ENCODE measurements at regions not wholly inside any gene's neighbourhood (a gene's known extent, or its start where the extent isn't known, plus 50 kb on each side); places are given as distances from the start of the nearest gene placed in this dataset.

DNA sequence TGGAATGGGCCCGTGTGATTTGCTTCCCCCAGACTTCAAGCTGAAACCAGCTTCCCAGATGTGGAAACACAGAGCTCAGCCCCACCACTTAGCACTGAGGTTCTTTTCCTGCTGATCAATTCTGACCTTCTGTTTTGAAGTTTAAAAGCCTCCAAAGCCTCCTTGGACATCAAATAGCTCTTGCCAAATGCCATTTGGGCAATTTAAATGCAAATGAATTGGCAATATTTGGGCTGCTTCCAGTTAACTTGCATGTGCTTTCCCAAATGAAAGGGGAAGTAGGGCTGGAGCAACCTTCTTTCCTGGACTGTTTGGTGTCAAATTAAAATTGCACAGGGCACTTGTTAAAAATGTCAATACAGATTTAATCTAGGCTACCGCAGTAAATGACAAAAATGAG, 710.5 kb downstream of the TLR4 start:
- no peak overlapping the region for H3K23ac ChIP-seq (ENCODE audit: insufficient read length, low read depth, low read length)
- H3K9ac ChIP-seq (ENCODE audit: extremely low read depth, insufficient read length, low read length): no peak overlapping the region
- no peak overlapping the region for H3K14ac ChIP-seq (ENCODE audit: insufficient read depth, low read length)
- Mint-ChIP-seq H3K27me3 (ENCODE audit: low read depth) (no peaks in the 10 kb centered on the region), H3K36me3 (ENCODE audit: insufficient read depth in 1 of 3, low read depth in 3 of 3) (no peaks in the 10 kb centered on the region), H3K4me1 (peaks cover 7 to 8% of the 10 kb centered on the region in 2 experiments), H3K9me3 (no peaks in the 10 kb centered on the region), H3K27ac (peak overlapping the region in 1 of 3 experiments; percentile 36; a peak in 1 of 7 replicates), H3K4me3 (no peak overlapping the region)
- H4K8ac ChIP-seq (replicated peaks; ENCODE audit: insufficient read length, low read depth, low read length): no peak overlapping the region
- H3K4ac ChIP-seq (ENCODE audit: low read depth, low read length): no peak overlapping the region
- TF ChIP-seq, protein P1, sequence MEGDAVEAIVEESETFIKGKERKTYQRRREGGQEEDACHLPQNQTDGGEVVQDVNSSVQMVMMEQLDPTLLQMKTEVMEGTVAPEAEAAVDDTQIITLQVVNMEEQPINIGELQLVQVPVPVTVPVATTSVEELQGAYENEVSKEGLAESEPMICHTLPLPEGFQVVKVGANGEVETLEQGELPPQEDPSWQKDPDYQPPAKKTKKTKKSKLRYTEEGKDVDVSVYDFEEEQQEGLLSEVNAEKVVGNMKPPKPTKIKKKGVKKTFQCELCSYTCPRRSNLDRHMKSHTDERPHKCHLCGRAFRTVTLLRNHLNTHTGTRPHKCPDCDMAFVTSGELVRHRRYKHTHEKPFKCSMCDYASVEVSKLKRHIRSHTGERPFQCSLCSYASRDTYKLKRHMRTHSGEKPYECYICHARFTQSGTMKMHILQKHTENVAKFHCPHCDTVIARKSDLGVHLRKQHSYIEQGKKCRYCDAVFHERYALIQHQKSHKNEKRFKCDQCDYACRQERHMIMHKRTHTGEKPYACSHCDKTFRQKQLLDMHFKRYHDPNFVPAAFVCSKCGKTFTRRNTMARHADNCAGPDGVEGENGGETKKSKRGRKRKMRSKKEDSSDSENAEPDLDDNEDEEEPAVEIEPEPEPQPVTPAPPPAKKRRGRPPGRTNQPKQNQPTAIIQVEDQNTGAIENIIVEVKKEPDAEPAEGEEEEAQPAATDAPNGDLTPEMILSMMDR (conservative IDR thresholded peaks at IDR 0.05): no peak
- H3K23me2 ChIP-seq (ENCODE audit: insufficient read length, low read depth, low read length, poor library complexity, severe bottlenecking): no peaks in the 10 kb centered on the region
- no peaks in the 10 kb centered on the region for H3K79me2 ChIP-seq (ENCODE audit: insufficient read depth, low read length)
- H3K4me1 ChIP-seq (ENCODE audit: insufficient read depth, low read length): peaks cover 4% of the 10 kb centered on the region; the same call in 1 of the 2 replicates
- H2BK5ac ChIP-seq (ENCODE audit: insufficient read length, low read length): no peak overlapping the region
- H3K56ac ChIP-seq (ENCODE audit: insufficient read length, low read depth, low read length): no peak overlapping the region
- no peak overlapping the region for H2BK15ac ChIP-seq (ENCODE audit: low read depth, low read length)
- no peak overlapping the region for H3K27ac ChIP-seq (ENCODE audit: insufficient read length, low read depth, low read length)
- no peak overlapping the region for H2AK5ac ChIP-seq (ENCODE audit: insufficient read length, low read length)
- no peak overlapping the region for H3T11ph ChIP-seq (ENCODE audit: low read length)
- H4K20me1 ChIP-seq (ENCODE audit: control insufficient read depth, insufficient read depth, insufficient read length): no peaks in the 10 kb centered on the region
- no peak overlapping the region for H4K5ac ChIP-seq (ENCODE audit: insufficient read length, low read depth, low read length)
- H3K9me3 ChIP-seq (ENCODE audit: control insufficient read depth, low read depth, low read length): no peaks in the 10 kb centered on the region
- no CpG with 5 or more reads among the region's 2 CpGs for WGBS (ENCODE audit: extremely low coverage, insufficient read length, low lambda C conversion rate)
- H3K79me1 ChIP-seq (ENCODE audit: insufficient read depth, low read depth, low read length, poor library complexity, severe bottlenecking): no peaks in the 10 kb centered on the region
- DNase-seq: no peak
- no peak overlapping the region for H3K4me2 ChIP-seq (ENCODE audit: insufficient read depth, insufficient read length, low read length)
- no peak overlapping the region for H2BK120ac ChIP-seq (ENCODE audit: low read depth, low read length, poor library complexity, severe bottlenecking)
- H2BK20ac ChIP-seq (ENCODE audit: low read depth, low read length, poor library complexity, severe bottlenecking): no peak overlapping the region
- H2AFZ ChIP-seq (ENCODE audit: low read length): no peak overlapping the region
- no peaks in the 10 kb centered on the region for H3K27me3 ChIP-seq (ENCODE audit: insufficient read depth, low read length)
- H4K91ac ChIP-seq (ENCODE audit: insufficient read length, low read depth, low read length): no peak overlapping the region
- H3K18ac ChIP-seq (ENCODE audit: insufficient read length, low read depth, low read length): no peak overlapping the region
- no peak overlapping the region for H2BK12ac ChIP-seq (ENCODE audit: insufficient read length, low read depth, low read length)

All from H9 (cell line).